GM11168 (cell line): ENCODE measurements at regions not wholly inside any gene's neighbourhood (a gene's known extent, or its start where the extent isn't known, plus 50 kb on each side); places are given as distances from the start of the nearest gene placed in this dataset.

ENCODE experiments used
- in situ Hi-C: fragments of 300-500 bp; cut with MboI; formaldehyde crosslinking; loops from one replicate; pipeline ENCODE4 v1.12.0; 2022; ENCODE audit warnings: low sequenced_read_pairs; ENCODE audit not compliant: unreplicated experiment

DNA sequence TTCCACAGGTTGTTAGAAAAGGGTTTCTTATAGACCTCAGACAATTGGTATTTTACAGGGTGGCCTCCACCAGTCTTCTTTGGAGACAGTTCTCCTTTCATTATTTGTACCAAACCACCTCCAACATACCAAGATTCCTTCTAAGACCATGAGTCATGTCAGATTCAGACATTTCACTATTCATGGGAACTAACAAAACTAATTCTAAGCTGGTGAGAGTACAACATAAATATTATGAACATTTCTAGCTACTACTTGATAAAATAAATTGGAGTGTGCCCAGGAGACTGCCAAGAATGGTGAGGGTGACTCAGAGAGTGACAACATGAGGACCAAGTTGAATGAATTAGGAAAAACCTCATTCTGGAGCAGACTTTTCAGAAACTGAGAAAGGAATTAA, 494.6 kb upstream of the LRRC4C start:
- in situ Hi-C loops, result no loop called here

DNA sequence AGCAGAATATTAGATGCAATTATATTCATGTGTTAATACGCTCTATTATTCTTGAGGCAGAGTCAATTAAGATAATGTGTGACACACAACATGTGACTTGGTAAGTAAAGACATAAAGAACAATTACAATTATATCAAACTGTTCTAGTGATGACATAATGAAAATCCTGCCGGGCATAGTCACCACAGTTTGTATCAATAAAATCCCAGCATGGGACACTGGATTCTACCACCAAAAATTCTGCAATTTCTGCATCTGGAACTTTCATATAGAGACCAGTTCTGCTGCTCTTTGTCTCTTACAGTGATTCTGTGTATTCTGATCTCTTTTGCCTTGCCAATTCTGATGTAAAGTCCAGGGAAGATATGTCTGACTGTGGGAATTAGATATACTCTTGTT, 495.6 kb upstream of the LRRC4C start:
- in situ Hi-C loops, result no loop called here

DNA sequence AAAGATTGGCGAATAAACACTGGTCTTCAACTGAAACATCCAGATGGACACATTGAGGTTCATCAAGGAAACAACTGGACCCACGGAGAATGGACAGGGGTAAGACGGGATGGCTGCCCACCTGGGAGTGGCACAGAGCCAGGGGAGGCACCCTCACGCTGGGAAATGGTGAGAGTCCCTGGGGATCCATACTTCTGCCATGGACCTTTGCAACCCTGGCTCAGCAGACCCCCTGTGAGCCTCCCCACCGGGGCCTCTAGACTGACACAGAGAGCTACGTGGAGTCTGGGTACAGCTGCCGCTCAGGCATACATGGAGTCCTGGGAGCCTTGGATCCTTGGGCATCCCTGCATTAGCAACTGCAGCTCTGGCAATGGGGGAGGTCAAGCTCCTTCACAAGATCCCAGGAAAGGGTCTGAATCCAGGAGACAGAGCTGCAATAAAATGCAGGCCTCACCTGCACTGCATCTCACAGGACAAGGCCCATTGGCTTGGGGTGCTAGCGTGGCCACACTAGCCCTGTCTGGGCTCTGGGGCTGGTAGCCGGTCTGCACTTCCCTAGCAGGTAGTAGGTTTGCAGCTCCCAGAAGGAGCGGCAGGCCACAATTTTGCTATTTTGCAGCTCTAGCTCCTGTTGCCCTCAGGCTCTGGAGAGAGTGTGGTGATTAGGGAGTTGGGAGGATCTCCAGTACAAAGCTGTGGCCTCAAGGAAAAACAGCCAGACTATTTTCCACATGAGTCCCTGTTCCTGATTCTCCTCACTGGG, 496.4 kb upstream of the LRRC4C start:
- in situ Hi-C loops, result no loop called here

DNA sequence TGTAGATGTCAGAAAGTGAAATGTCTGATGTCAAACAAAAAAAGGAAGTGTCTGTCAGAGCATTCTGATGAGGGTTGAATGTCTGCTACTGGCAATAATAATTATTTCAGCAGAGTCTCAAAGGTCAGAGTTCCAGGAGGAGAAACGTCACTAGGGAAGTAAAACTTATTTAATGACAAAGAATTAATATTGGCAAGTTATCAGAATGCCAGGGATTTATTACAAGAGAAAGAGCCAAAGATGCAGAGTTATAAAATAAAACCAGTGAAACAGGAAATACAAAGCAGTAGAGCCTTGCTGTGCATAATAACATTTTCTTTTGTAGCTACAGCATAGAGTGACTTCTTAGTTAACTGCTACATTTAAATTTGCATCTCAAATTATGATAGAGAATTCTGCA, 504.0 kb upstream of the LRRC4C start:
- in situ Hi-C loops, result no loop called here

DNA sequence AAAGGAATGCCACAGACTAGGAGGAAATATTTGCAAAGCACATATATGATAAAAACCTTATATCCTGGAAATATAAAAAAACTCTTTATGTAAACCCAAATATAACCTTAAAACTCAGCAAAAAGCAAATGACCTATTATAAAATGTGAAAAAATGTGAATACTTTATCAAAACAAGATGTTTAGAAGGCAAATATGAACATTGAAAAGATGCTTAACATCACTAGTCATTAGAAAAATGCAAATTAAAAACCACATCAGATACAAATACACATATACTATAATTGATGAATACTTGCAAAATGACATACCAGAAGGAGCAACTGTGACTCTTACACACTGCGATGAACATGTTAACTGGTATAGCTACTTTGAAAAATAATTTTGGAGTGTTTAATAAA, 511.2 kb upstream of the LRRC4C start:
- in situ Hi-C loops, result no loop called here

DNA sequence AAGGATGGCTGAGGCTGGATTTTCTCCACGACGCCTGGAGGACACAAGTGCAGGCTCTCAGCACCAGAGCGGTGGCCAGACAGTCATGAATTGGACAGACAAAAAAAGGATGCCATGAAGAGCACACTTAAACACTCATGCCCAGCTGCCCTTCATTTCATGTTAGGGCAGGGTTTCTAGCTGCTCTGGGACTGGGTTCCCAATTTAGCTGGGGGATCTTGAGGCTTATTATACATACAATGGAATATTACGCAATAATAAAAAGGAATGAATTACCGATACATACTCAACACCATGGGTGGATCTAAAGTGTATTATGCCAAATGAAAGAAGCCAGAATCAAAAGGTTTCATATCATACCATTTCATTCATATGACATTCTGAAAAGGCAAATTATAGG, 512.1 kb upstream of the LRRC4C start:
- in situ Hi-C loops, result no loop called here

DNA sequence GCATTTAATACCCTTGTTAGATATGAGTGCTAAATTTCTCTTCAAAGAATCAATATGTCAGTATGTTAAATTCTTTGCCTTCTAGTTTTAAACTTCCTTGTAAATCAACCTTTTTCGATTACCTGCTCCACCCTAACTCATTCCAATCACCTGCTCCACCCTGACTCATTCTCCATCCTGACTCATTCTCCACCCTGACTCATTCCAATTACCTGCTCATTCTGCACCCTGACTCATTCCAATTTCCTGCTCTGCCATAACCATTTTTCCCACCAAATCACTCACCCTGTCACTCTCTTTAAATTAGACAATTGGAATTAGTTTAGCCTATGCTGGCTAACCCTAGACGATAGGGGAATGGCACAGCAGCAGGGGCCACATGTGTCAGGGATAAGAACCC, 519.5 kb upstream of the LRRC4C start:
- in situ Hi-C loops, result no loop called here

DNA sequence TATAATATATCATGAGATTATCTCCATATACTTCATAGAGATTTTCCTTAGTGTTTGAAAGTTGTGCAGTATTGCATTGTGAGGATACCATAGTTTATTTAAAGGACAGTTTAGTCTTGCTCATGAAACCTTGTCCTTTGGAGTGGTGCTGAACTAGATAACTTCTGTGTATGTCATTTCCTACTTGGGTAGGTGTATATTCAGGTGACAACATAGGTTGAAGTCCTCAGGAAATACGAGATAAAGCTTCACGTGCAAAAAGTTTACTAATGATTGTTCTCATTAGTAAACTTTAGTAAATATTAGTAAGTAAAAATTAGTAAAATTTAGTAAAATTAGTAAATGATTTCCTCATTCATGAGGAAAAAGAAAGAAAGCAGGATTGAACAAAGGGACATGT, 521.3 kb upstream of the LRRC4C start:
- in situ Hi-C loops, result no loop called here

DNA sequence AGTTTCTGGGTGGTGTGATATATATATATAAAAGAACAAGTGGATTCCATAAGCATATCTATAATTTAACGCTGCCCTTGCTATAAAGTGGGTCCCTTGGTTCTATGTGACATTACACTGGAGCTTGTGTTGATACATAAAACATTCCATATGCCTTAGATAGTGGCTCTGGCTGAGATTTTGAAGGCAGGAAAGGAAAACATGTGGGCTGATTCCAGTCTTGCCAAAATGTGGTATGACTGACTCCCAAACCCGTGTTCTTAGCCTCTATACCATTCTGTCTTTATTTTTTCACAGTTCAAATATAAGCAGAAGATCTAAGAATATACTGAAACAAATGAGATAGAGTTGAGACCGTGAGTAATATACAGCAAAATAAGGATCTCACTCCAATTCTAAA, 522.8 kb upstream of the LRRC4C start:
- in situ Hi-C loops, result no loop called here

DNA sequence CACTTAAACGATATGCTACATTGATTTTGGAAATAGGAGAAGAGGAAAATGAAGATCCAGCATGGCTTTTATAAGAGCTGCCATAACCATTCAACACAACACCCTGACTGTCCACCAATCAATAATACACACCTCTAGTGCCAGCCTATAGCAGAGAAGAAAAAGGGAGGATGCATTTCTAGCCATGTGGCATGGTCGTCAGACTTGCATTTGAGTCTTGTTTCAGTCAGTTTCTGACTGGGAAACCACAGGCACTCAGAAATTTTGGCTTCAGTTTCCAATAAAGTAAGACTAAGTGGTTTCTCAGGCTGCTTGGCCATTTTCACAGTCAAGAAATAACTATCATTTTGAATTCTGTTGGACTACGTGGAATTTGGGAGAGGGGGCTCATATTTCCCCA, 523.5 kb upstream of the LRRC4C start:
- in situ Hi-C loops, result no loop called here

DNA sequence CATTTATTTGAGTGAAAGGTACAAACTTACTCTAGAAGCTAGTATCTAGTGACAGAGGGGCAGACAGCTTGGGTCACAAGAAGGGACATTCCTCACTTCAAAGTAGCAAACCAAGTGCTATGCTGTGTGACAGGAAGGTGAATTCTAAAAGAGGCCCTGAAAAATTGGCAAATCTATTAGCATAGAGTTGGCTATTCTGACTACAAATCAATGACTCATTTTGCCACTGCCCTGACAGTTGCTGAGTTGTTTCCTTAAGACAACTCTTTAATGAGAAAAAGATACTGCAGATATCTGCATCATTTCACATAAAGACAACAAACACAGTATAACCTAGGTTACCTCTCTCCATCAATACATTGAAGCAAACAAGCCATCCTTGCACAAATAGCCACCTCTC, 524.0 kb upstream of the LRRC4C start:
- in situ Hi-C loops, result no loop called here

DNA sequence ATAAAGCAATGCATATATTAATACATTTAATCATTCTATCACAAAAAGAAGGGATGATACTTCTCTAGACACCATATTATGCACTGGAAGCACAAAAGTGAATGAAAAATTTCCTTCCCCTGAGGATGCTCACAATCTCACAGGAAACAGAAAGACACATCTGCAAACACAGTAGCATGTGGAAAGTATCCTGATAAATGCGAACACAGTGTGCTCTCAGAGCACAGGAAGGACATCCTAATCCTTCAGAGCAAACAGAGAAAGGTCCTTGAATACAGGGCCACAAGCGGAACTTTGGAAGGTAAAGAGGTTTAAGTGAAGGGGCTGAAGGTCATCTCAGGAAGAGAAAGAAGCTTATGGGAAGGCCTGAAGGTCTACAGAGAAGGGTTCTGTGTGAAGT, 524.6 kb upstream of the LRRC4C start:
- in situ Hi-C loops, result no loop called here

DNA sequence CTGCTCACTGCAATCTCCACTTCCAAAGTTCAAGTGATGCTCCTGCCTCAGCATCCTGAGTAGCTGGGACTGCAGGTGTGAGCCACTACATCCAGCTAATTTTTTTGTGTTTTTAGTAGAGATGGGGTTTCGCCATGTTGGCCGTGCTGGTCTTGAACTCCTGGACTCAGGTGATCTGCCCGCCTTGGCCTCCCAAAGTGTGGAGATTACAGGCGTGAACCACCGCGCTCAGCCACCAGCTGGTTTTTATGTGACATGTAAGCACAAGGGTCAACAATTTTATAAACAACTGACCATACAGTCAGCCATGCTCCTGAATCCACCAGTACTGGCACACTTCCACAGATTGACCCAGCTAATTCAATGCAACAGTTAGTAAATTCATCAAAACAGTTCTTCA, 526.3 kb upstream of the LRRC4C start:
- in situ Hi-C loops, result no loop called here

DNA sequence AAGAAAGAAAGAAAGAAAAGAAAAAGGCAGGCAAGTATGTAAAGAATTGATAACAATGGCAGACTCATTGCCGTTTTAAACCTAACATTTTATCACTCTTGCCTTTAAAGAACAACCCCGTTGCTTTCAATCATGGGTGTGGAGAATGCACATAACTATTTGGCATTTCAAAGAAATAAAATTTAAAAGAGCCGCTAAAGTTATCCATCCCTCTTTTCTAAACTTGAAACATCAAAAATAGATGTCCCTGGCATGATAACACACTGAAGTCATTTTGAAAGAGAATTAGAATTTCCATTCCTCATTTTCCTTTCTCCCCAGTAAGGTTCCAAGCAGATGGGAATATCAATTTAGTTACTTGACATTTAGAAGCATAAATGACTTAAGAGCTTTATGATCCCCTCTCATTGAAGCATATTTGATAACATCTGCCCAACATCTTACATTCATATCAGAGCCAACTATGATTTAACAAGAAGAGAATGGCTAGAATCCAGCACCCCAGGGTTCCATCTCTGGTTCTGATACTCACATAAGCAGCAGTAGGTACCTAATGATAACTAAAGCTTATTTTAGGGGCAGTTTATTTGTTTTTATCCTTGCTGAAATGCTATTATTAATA, 529.6 kb upstream of the LRRC4C start:
- in situ Hi-C loops, result no loop called here

DNA sequence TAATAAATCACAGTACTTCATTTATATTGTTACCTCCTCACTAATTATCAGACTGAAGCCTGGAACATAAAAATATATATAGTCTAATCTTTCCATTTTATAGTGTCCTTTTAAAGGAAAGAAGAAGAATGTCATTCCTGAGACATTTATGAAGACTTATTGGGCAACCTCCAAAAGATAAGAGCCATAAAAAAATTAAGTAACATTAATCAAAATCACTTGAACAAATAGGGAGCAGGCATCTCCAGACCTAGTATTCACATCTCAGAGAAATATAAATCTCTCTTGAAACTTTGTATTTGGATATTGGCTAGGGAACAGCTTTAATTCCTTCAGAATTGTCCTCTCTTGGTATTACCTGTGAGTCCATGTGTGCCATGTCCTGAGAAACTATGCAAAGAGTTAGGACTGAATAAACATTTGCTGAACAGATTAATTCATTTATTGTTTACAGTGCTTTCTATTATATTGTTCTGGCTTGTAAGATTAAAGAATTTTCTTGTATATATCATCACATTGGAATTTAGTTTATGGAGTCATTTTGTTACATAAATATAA, 530.5 kb upstream of the LRRC4C start:
- in situ Hi-C loops, result no loop called here

DNA sequence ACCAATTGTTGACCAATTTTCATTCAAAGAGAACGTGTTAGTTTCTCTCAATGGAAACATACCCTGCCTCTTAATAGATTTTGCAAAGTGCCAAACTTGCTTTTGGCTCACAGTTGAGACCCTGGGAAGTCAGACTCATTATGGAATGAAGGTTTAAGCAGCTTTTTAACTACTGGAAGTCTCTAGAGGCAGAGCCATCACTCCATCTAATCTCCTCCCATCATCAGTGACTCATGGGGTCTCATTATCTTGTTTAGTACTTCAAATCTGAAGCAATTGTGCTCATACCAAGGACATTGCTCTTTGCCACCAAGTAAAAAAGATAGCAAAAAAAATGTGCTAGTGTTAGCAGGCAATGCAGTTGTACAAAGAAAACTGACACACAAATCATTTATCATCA, 537.1 kb upstream of the LRRC4C start:
- in situ Hi-C loops, result no loop called here

DNA sequence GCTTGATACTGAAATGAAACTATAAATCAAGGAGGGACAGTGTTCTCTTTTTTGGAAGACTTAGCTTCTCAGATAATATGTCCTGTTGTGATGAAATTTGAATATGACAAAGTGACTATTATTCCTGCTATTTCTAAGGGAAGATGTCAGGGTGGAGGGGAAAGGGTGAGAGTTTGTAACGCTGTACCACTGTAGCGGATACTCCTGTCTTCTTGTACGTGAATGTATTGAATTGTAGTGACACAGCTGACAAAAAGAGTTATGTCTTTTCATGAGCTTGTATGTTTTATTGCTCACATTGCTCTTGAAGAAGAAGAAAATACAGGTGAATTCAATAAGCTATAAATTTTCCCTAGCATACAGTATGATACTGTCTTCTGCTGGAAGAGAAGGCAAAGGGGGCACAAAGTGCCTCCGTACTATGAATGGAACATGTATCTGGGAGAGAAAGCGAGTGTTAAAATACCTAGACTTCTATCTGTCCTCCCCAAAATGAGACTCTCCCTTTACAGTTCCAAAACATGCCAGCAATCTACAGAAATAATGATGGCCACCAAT, 538.5 kb upstream of the LRRC4C start:
- in situ Hi-C loops, result no loop called here

DNA sequence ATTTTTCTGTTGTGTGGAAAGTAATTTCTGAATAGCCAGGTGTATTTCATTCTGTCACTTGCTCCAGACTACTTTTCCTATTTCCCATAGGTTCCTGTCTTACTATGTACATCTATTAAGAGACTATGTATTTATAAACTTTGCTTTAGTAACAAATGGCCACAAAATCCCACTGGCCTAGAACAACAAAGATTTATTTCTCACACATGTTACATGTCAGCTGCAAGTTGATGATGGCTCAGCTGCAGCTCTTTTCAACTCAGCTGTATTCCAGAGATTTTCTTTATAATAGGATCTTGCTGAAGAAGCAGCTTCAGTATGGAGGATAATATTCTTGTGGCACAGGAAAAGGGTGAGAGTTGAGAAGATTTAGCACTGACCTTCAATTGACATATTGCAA, 539.6 kb upstream of the LRRC4C start:
- in situ Hi-C loops, result no loop called here

DNA sequence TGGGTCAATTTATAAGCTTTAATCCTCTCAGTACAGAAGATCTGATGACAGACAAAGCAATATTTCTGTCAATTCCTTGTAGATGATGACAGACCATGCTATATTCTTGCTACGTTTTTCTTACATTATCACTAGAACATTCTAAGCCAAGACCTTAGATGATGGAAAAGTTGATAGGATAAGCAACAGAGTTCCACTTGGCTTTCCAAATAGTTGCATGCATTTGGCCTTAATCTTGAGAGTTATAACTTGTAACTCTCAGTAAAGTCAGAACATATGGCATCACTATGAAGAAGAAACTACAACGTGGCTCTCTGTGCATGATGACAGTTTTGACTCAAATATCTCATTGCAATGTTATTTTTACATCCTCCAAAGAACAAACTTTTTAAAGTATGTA, 544.3 kb upstream of the LRRC4C start:
- in situ Hi-C loops, result no loop called here

DNA sequence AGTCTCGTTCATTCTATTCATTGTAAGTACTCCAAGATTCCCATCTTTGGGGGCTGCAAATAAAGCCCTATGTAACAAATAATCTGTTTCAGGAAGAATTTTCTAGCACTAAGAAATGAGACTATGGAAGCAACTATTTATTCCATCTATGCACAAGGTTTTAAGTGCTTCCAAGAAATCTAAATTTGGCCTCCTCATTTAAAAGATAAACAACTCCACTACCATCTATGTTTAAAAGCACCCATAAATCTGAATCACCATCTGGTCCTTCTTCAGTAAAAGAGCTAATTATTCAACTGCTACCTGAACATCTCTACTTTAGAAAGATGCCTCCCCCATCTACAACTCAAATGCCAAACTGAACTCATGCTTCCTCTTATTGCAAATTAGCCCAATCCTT, 547.3 kb upstream of the LRRC4C start:
- in situ Hi-C loops, result no loop called here

DNA sequence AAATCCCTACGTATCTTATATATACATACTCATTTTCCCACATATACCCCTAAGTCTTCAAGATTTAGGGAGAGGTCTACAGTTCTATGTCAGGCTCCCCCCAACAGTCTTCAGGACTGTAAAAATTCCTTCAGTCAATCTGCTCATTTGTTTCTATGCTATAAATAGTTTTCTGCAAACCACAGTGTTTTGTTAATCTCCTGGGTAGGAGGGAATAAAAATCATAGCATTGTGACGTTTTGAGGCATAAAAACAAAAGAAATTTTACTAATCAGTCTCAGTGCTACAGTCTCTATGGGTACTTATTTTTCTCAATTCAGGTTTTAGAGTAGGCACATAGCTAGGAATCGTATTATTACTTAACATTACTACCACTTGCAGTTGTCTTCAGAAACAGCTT, 552.8 kb upstream of the LRRC4C start:
- in situ Hi-C loops, result no loop called here
